ENCODE measurements at regions not wholly inside any gene's neighbourhood (a gene's known extent, or its start where the extent isn't known, plus 50 kb on each side); places are given as distances from the start of the nearest gene placed in this dataset.

- no peak for DNase-seq
These were observed 138.9 kb upstream of the GIMD1 start for GRCh38 chr4:106507440-106507839.

- no peak for DNase-seq
These were observed 134.8 kb upstream of the GIMD1 start for GRCh38 chr4:106503116-106504050.

- no peak for DNase-seq
These were observed 133.6 kb upstream of the GIMD1 start for GRCh38 chr4:106502106-106502699.

- no peak for DNase-seq
These were observed 128.7 kb upstream of the GIMD1 start for GRCh38 chr4:106497271-106497670.

DNA sequence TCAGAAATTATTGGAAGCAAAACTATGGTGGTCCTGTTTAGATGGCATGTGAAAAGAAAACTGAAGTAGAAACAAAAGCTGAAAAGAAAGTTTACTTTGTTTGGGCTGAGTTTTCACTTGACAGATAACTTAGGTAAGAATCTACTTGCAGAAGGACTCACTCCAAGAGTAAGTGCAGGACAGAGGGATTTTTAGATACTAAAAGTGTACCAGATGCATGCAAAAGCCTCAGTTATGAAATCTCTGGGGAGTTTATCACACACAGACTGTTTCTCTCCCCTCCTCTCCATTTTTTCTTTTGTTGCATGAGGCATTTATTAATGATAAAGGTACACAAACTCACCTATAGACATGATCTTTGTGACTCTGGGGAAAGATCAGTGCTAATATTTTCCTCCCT, 127.5 kb upstream of the GIMD1 start:
- no peak for DNase-seq

- DNase-seq: no peak
These were observed 126.9 kb upstream of the GIMD1 start for GRCh38 chr4:106495476-106495875.

GRCh38 chr4:106494066-106494465, 125.5 kb upstream of the GIMD1 start:
- DNase-seq: no peak

GRCh38 chr4:106493086-106493485, 124.5 kb upstream of the GIMD1 start:
- DNase-seq: no peak

- no peak for DNase-seq
These were observed 118.0 kb upstream of the GIMD1 start for GRCh38 chr4:106486533-106486932.

GRCh38 chr4:106481801-106482200, 113.2 kb upstream of the GIMD1 start:
- no peak for DNase-seq

- peak; percentile 2 for DNase-seq
These were observed 109.6 kb upstream of the GIMD1 start for GRCh38 chr4:106478152-106478551.

GRCh38 chr4:106476741-106477140, 108.2 kb upstream of the GIMD1 start:
- no peak for DNase-seq

GRCh38 chr4:106473515-106473914, 104.9 kb upstream of the GIMD1 start:
- no peak for DNase-seq

GRCh38 chr4:106471151-106471550, 102.6 kb upstream of the GIMD1 start:
- DNase-seq: no peak

- DNase-seq: no peak
These were observed 95.0 kb upstream of the GIMD1 start for GRCh38 chr4:106463622-106464021.

- no peak for DNase-seq
These were observed 86.0 kb upstream of the GIMD1 start for GRCh38 chr4:106454581-106454980.

- no peak for DNase-seq
These were observed 85.4 kb upstream of the GIMD1 start for GRCh38 chr4:106454021-106454420.

GRCh38 chr4:106451091-106451490, 82.5 kb upstream of the GIMD1 start:
- no peak for DNase-seq

GRCh38 chr4:106450249-106450648, 81.7 kb upstream of the GIMD1 start:
- no peak for DNase-seq

- no peak for DNase-seq
These were observed 76.0 kb upstream of the GIMD1 start for GRCh38 chr4:106444557-106444956.

DNA sequence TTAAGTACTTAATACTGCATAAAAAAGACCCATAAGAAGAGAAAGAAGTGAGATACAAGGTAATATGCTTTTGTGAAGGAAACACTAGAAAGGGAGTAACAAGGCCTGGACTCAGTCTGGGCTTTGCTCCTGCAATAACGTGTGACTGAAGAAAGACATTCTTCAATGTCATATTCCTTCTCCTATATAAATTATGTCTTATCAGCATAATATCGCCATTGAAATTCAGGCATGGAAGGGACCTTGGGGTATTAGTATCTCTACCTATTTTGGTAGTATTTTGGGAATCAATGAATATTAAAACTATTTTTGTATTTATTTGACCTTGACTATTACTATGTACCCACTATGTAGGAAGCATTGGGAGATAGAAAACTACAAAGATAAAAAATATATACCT, 62.2 kb upstream of the GIMD1 start:
- no peak for DNase-seq

DNA sequence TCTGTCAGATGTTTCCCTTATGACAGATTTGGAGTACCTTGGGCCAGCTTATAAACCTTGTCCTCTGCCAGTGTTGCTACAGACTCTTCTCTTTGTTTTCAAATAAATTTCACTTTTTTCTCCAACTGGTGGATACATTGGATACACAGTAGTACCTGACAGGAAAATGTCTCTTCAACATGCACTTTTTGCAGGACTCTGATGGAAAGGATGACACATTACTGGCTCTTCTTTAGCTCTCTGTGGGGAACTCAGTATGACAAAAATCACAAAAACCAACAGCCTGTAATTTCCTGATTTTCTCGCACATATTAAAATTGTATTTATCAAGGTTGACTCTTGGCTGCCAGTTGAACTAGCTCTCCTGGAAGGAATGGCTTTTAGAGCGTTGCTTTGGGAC, 61.3 kb upstream of the GIMD1 start:
- DNase-seq: no peak

- DNase-seq: no peak
These were observed 57.5 kb upstream of the GIMD1 start for GRCh38 chr4:106426069-106426468.

DNA sequence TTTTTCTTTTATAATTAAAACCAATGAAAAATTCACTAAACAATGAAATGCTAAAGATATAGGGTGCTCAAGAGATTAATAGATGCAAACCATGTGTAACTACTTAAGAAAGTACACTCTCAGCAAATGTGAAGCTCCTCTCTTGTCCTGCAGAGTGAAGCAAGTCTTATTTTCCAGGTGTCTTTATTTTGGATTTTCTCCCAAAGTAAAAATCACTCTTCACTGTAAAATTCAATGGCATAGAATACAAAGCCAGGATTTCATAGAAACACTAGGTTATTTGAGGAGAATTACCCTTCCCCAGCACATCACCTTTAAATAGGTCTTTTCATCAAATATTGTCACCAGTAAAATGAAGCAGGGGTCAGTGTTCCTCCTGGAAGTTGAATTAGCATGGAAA, 57.0 kb upstream of the GIMD1 start:
- DNase-seq: no peak

GRCh38 chr4:106424426-106424825, 55.8 kb upstream of the GIMD1 start:
- no peak for DNase-seq

All from NCI-H2081 treated with DMSO at 0.1 percent for 48 hours (cell line).